Activated CD8-positive, alpha-beta memory T cell treated with anti-CD3 and anti-CD28 coated beads for 4 hours (primary cell): ENCODE measurements at regions not wholly inside any gene's neighbourhood (a gene's known extent, or its start where the extent isn't known, plus 50 kb on each side); places are given as distances from the start of the nearest gene placed in this dataset.

Source experiments
- DNase-seq, 2 donors: peaks; one replicate each; pipeline ENCODE4 v3.0.0-alpha.2; 2020; ENCODE audit warnings: low read depth in 2 of 2

DNA sequence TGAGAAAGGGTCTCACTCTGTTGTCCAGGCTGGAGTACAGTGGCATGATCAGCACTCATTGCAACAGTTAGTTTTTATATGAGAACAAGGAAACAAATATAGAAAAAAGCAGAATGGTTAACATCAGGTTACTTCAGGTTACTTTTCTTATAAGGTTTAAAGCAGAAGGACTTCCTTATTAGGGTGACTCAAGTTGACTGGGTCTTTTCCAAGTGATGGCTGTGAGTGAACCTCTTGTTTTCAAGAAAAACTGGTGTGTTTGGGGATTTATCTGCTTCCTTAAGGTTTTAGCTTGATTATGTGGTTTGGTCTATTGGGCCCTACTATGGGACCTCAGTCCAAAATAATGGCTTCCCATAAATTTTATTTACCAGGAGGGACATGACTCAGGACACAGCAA, 99.2 kb downstream of the ARRDC3 start:
- DNase-seq: no peak

DNA sequence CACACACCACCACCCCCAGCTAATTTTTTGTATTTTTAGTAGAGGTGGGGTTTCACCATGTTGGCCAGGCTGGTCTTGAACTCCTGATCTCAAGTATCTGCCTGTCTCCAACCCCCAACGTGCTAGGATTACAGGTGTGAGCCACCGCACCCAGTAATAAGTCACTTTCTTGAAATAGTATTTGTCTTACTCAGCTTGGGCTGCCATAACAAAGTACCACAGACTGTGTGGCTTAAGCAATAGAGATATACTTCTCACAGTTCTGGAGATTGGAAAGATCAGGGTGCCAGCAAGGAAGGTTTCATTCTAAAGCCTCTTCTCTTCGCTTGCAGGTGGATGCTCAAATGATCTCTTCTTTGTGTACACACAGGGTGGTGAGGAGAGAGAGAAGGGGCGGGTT, 99.8 kb downstream of the ARRDC3 start:
- no peak for DNase-seq

DNA sequence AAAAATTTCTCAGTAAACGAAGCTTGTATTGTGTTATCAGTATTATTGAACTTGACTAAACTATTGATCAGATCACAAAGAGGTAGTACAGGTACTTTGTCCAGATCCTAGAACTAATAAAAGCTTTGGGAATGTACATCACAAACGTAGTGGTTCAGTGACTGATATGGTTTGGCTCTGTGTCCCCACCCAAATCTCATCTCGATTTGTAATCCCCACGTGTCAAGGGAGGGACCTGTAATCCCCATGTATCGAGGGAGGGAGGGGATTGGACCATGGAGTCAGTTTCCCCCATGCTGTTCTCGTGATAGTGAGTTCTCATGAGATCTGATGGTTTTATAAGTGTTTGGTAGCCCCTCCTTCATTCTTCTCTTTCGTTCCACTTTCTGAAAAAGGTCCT, 100.9 kb downstream of the ARRDC3 start:
- DNase-seq: no peak

DNA sequence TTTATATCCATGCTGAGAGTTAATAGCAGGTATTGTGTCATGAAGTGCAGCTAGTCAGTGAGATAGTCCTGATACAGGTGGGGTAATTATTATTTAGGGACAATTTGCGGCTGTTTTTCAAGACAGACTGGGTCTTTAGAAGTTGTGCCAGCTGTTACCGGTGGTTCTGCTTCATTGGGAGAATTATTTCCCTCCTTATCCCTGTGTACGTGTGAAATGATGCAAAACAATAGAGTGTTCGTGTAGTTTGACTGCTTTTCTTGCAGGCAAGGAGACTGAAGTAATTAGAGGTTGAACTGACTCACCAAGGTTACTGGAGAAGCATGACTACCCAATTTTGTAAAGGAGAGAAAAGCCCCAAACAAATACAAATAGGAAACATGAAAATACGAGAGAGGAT, 101.7 kb downstream of the ARRDC3 start:
- no peak for DNase-seq

DNA sequence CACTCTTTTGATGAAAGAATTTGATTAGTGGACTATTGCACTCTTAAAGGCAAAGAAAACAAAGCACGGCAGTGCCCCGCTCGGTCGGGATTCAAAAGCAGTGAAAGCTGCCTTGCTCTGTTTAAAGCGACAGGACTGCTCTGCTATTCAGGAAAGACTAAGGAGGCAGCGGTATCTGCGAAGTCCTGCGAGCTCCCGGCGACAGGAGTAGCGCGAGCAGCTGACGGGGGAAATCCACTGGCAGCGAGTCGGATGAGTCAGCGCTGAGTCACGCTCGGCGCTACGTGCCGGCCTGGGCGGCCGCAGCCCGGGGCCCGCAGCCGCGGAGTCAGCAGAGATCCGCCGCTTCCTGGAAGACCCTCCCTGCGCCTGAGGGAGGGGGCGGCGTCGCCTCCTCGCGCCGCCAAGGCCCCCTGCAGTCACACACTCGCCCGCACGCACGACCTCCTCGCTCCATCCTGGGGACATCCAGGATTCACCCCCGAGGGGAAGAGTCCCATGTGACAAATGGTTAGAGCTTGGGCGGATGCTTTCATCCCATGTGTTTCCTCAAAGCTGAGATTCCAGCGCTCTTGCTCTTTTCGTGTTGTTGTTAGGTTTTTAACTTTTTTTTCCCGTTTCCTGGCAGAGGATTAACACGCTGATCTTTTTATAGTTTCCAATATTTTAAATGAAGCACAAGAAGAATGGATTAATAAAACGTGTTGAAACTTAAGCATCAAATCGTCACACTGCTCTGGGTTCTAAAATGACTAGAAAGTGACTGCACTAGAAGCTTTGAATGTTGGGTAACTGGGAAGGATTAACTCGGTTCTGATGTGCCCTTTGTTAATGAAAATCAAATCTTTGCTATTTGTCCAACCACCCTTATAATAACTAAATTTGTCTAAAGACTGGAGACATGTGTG, 102.5 kb downstream of the ARRDC3 start:
- DNase-seq: peak; percentile 82 to 83

DNA sequence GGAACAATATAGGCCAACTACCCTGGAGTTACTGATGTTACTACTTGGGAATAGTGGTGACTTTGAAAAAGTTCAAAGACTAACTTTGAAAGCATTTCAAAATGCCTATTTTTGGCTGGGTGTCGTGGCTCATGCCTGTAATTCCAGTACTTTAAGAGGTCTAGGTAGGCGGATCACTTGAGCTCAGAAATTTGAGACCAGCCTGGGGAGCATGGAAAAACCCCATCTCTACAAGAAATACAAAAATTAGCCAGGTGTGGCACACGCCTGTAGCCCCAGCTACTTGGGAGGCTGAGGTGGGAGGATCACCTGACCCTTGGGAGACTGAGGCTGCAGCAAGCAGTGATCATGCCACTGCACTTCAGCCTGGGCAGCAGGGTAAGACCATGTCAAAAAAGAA, 105.3 kb downstream of the ARRDC3 start:
- no peak for DNase-seq

DNA sequence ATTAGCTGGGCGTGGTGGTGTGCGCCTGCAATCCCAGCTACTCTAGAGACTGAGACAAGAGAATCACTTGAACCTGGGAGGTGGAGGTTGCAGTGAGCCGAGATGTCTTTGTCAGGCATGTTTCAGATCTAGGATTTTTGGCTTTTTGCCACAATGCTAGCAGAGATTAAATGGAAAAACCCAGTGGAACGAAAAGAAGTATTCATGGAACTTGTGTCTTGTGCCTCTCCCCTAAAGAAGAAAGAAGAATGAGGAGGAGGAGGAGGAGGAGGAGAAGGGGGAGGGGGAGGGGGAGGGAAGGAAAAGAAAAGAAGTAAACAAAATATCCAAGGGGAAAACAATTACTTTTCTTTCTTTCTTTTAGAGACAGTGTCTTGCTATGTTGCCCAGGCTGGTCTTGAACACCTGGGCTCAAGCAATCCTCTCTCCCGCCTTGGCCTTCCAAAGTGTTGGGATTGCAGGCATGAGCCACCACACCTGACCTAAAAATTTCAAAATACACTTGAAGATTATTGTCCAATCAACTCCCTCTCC, 106.0 kb downstream of the ARRDC3 start:
- no peak for DNase-seq

DNA sequence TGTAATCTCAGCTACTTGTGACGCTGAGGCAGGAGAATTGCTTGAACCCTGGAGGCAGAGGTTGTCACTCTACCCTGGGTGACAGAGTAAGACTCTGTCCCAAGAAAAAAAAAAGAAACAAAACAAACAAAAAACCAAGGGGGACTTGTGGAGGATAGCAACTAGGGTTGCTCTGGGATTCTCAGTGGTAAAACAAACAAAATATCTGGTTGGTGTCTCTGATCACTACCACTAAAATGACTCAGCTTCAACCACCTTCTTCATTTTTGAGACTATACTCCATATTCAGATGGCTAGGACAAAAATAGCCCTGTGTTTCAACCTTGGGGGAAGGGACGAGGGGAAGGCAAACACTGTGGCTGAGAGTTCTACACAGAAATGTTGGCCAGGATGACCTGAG, 110.3 kb downstream of the ARRDC3 start:
- DNase-seq: no peak

DNA sequence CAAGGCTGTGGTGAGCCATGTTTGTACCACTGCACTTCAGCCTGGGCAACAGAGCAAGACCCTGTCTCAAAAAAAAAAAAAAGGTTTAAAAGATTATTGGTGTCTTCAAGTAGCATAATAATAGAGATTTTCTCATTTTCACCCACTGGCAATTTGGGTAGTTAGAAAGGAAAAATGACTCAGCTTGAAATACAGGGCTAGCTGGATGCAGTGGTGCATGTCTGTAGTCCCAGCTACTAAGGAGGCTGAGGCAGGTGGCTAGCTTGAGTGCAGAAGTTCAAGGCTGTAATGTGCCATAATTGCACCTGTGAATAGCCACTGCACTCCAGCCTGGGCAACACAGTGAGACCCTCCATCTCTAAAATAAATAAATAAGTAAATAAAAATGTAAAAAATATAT, 111.1 kb downstream of the ARRDC3 start:
- no peak for DNase-seq

DNA sequence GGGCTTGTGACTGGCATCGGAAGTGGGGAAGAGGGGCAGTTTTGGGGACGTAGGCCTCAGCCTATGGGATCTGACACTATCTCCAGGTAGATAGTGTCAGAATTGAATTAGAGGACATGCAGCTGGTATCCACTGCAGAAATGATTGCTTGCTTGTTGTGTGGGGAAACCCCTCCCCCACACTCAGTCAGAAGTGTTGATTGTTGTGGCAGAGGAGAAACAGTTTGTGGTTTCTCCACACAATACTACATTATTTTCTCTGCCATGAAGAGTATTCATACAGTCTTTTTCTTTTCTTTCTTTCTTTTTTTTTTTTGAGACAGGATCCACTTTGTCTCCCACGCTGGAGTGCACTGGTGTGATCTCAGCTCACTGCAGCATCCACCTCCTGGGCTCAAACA, 113.9 kb downstream of the ARRDC3 start:
- DNase-seq: no peak

DNA sequence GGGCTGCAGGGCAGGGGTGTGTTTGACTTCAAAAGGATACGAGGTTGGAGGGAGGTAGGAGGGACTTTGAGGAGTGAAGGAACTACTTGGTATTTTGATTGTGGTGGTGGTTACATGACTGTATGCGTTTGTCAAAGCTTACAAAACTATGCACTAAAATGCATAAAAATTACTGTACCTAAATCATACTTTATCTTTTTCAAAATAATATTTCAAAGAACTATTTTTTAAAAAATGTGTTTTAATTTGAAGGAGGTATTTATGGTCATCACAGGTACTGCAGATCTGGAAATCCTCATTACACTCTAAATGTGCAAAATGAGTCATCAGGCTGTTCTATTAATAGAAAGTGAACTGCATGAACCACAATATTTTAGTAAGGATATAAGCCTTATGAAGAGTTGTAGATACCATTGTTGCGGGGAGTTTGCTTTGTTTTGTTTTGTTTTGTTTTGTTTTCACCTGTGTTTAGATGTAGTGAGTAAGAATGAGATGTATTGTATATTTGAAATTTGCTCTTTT, 116.9 kb downstream of the ARRDC3 start:
- no peak for DNase-seq

DNA sequence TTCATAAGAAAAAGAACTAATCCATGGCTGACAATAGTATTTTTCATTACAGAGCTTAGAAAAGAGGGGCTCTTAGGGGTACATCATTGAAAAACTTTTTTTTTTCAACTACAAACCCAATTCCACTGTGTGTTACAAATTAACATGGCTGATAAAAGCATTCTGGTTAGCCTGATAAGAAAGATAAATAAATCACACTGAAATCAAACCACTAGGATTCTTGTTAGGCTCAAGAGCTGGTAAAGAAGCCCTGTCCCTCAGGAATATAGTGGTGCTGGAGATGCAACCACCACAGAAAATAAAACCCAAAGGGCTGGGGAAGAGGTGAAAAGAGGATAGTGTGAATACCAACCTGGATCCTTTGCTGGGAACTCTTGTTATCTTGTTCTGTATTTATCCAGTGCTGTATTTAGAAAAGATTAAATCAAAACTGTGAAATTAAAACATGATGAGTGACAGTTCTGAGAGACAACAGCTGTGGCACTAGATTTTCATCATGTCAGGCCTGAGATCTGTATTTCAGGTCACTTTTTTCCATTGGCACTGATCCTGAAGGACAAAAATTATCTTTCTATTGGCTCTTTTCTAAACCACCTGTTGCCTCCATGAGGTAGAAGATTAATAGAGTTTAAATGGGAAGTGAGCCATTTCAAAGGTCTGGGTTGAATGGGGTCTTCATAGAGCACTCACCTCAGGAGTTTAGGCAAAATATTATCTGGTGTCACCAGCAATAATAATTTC, 118.6 kb downstream of the ARRDC3 start:
- DNase-seq: no peak

DNA sequence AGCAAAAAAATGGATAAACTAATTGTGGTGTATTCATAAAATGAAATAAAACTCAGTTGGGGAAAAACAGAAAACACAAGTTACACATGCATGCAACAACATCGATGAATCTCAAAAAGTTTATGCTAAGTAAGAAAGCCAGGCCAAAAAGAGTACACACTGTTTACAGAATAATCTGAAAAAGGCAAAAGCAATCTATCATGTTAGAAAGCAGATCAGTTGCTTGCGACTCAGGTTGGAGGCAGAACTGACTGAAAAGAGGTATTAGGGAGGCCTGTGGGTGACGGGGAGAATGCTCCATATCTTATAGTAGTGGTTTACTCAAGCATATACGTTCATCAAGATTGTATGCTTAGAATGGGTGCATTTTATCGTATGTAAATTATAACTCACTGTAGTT, 119.2 kb downstream of the ARRDC3 start:
- DNase-seq: no peak

DNA sequence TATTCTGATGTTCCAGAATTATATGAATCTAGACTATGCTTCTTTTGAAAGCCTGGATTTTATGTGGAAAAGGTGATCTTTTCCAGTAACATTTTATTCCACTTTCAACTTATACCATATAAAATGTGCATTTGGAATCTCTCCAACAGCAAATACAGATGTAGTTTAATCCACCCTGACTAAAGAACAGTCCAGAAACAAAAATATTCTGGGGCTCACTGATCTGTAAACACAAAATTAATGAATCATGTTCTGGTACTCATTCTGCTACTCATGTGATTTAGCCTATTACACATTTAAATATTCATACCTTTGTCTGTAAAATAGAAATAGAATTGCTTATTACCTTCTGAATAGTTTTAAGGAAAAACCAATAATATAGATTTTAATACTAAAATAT, 125.8 kb downstream of the ARRDC3 start:
- DNase-seq: no peak

DNA sequence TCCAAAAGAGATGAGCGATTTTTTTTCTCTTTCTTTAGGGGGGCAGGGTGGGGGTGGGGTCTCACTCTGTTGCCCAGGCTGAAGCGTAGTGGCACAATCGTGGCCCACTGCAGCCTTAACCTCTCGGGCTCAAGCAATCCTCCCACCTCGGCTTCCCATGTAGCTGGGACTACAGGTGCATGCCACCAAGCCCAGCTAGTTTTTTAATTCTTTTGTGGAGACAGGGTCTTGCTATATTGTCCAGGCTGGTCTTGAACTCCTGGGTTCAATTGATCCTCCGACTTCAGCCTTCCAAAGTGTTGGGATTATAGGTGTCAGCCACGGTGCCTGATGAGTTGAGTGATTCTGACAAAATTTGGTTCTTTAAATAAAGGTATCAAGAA, 127.0 kb downstream of the ARRDC3 start:
- DNase-seq: no peak

DNA sequence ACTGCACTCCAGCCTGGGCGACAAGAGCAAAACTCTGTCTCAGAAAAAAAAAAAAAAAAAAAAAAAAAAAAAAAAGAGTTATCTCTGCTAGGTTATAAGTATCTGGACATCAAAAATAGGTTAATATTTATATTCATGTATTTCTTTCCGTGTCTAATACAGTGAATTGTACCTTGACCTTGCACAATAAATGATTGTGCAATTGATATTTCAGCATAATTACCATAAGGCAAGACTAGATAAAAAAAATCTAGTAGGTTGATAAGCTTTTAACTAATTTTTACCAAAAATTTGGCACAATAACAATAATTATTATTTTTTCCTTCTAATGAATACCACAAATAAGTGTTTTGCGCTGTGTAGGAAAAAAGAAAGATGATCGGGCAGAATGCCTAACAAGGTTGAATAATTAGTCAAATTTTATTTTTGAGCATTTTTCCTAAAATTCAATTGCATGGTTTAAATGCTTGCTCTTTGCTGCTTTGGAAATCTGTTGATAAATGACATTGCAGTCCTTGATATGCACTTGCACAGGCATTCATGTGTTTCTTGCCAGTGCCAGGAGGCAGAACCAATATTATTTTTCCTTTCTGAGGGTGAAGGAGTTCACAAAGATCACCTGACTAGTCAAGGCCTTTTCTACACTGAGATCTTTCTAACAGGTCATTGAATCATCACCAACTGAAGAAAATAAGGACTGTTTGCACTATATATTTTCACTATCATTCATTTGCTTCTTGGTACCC, 127.5 kb downstream of the ARRDC3 start:
- no peak for DNase-seq

DNA sequence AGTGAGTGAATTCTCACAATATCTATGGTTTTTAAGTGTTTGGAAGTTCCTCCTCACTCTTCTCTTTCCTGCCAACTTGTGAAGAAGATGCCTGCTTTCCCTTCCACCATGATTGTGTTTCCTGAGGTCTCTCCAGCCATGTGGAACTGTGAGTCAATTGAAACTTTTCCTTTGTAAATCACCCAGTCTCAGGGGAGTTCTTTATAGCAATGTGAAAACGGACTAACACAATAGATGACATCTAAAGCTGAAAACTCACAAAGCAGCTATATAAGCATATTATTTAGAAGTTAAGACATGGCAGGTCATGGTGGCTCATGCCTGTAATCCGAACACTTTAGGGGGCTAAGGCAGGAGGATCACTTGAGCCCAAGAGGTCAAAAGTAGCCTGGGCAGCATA, 130.2 kb downstream of the ARRDC3 start:
- DNase-seq: no peak

DNA sequence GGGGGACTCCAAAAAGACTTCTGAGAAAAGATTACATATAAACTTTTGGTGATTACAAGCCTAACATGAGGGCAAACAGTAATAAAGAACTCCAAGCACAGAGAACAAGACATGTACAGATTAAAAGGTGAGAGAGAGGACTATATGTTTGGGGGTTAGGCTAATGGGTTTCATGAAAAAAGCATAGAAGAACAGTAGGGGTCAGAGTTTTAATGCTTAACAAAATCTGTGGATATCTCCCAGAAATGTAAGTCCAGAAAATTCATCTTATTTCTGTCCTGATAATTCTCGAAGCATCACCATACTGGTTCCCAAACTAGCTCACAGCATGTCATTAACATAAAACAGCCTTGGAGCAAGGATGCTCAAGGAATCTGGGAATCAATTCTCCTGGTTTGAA, 137.2 kb downstream of the ARRDC3 start:
- no peak for DNase-seq

DNA sequence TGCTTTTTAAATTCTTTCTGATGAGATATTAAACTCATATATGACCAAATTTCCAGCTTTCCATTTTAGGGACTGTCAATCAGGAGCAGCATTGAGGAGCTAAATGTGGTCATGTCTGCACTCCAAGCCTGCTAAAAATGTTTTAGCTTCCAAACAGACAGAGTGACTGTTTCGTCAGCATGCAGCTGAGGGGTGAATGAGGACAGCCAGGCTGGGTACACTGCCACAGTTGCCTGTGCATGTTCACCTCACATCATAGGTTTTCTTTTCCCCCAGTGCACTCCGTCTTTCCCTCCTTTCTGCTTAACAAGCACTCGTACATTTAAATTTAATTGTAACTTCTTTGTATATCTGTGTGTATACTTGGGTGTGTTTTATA, 138.1 kb downstream of the ARRDC3 start:
- DNase-seq: no peak

DNA sequence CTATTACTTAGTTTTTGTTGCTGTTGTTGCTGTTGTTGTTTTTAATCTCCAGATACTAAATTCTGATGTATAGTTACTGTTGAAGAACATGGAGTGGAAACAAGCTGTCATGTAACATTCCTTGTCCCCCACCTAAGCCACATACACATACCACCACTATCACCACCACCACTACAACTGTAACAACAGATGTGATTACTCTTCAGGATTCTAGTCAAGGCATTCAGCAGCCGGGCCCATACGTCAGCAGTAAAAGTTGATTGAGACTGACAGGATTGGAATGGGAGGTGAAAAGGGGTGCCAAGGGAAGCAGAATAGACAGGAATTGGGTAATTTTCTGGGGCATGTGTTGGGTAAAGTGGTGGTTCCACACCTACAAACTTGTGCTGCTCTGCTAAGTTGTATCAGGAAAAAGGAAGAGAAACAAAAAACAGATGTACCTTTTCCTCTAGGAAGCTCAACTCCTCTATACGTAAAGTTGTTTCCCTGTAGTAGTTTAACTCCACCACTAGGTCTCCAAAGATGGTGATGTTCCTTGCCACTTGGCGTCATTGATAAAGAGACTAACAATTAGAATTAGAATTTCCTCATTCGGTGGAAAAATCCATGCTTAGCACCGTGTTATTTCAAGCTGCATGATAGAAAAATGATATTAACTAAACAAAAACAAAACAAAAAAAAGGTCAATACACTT, 138.6 kb downstream of the ARRDC3 start:
- DNase-seq: no peak

DNA sequence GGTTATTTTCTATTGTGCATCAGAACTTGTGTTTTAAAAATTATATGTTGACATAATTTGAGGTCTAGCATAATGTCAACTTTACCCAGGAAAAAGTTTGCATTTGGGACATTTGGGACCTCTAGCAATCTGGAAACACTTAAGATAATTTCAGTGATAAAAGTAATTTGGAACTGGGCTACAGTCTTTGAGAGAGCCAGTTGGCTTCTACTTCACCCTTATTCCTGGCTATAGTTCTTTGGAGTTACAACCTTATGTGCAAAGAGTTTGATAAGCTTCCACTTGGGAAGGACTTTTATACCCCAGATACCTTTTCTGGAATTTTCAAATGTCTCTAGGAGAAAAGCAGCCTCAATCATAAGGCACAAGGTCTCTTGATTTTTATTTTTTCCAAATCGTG, 139.3 kb downstream of the ARRDC3 start:
- DNase-seq: no peak

DNA sequence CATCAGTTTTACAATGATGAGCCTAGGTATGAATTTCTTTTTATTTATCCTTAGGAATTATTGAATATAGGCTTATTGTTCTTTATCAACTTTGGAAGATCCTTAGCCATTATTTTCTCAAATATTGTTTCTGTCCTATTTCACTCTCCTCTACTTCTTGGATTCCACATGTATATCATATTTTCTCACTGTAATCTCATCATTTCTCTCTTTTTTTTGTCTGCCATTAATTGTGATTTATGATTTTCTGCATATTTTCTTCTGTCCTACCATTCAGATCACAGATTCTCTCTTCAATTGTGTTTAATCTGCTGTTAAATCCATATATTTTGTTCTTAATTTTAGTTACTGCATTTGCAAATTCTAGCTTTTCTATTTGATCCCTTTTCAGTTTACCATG, 139.8 kb downstream of the ARRDC3 start:
- no peak for DNase-seq
